WTC11 (cell line): ENCODE measurements at regions not wholly inside any gene's neighbourhood (a gene's known extent, or its start where the extent isn't known, plus 50 kb on each side); places are given as distances from the start of the nearest gene placed in this dataset.

ENCODE experiments used
- ATAC-seq: fragments of 200-7000 bp; cut with Tn5 transposase; 2 replicates; pipeline ENCODE4 v1.10.0; 2021; ENCODE audit warnings: mild to moderate bottlenecking, moderate library complexity
- CTCF ChIA-PET: fragments of 300-600 bp; sonication (Branson Sonifier 250); formaldehyde crosslinking; loops from one replicate; lab custom pipeline; 2021; ENCODE audit warnings: antibody characterized with exemption; lab: Charles Lee
- POLR2A ChIA-PET: fragments of 350-600 bp; sonication (Branson Sonifier 250); formaldehyde crosslinking; loops from one replicate; lab custom pipeline; 2021; ENCODE audit warnings: antibody characterized with exemption; lab: Charles Lee
- DNase-seq: peaks from one replicate; pipeline ENCODE4 v3.0.0; 2021; ENCODE audit warnings: low spot score
- H3K27ac Mint-ChIP-seq: 2 replicates; pipeline ENCODE4 v1.8.0; 2021; ENCODE audit warnings: mixed read lengths
- H3K27me3 Mint-ChIP-seq: 2 replicates; pipeline ENCODE4 v1.8.0; 2021; ENCODE audit warnings: low read depth, mild to moderate bottlenecking, moderate library complexity, mixed read lengths
- H3K36me3 Mint-ChIP-seq: 2 replicates; pipeline ENCODE4 v1.8.0; 2021; ENCODE audit warnings: mixed read lengths
- H3K4me1 Mint-ChIP-seq: 2 replicates; pipeline ENCODE4 v1.8.0; 2022; ENCODE audit warnings: mixed read lengths
- H3K4me3 Mint-ChIP-seq: 2 replicates; pipeline ENCODE4 v1.8.0; 2021; ENCODE audit warnings: mild to moderate bottlenecking, moderate library complexity, mixed read lengths
- H3K9me3 Mint-ChIP-seq: 2 replicates; pipeline ENCODE4 v1.8.0; 2021; ENCODE audit warnings: mixed read lengths
- ATF1 ChIP-seq: sonication (generic); formaldehyde crosslinking; IDR thresholded peaks from 2 replicates; pipeline ENCODE4 v1.8.1; 2023; ENCODE audit warnings: mild to moderate bottlenecking, moderate library complexity, missing genetic modification reagents
- EMX1 ChIP-seq: fragments of 250-450 bp; sonication (Bioruptor Pico); IDR thresholded peaks from 2 replicates; pipeline ENCODE4 v1.8.0; 2021; ENCODE audit warnings: mild to moderate bottlenecking
- ESRRA ChIP-seq: sonication (generic); formaldehyde crosslinking; IDR thresholded peaks from 2 replicates; pipeline ENCODE4 v1.8.1; 2022; ENCODE audit warnings: mild to moderate bottlenecking, missing genetic modification reagents, borderline replicate concordance
- GABPB1 ChIP-seq: sonication (generic); formaldehyde crosslinking; IDR thresholded peaks from 2 replicates; pipeline ENCODE4 v1.8.1; 2023; ENCODE audit warnings: mild to moderate bottlenecking, missing genetic modification reagents
- GRHL2 ChIP-seq: fragments of 250-450 bp; sonication (Bioruptor Pico); IDR thresholded peaks from 2 replicates; pipeline ENCODE4 v1.8.0; 2022; ENCODE audit warnings: mild to moderate bottlenecking, moderate library complexity; ENCODE audit not compliant: insufficient replicate concordance, severe bottlenecking
- SMAD3 ChIP-seq: sonication (generic); formaldehyde crosslinking; IDR thresholded peaks from 2 replicates; pipeline ENCODE4 v1.8.0; 2022; ENCODE audit warnings: missing genetic modification reagents, mild to moderate bottlenecking, borderline replicate concordance
- SOX15 ChIP-seq: fragments of 250-450 bp; sonication (Bioruptor Pico); IDR thresholded peaks from 2 replicates; pipeline ENCODE4 v1.9.0; 2021; ENCODE audit warnings: mild to moderate bottlenecking
- SP1 ChIP-seq: sonication (generic); formaldehyde crosslinking; conservative IDR thresholded peaks from 2 replicates; pipeline ENCODE4 v1.8.1; 2022; ENCODE audit warnings: missing genetic modification reagents
- TCF7 ChIP-seq: sonication (generic); formaldehyde crosslinking; IDR thresholded peaks from 2 replicates; pipeline ENCODE4 v1.8.0; 2022; ENCODE audit warnings: mild to moderate bottlenecking, low read depth, missing genetic modification reagents, moderate library complexity
- ZNF121 ChIP-seq: sonication (generic); formaldehyde crosslinking; IDR thresholded peaks from 2 replicates; pipeline ENCODE4 v1.8.0; 2023; ENCODE audit warnings: missing genetic modification reagents
- ZNF138 ChIP-seq: sonication (generic); formaldehyde crosslinking; conservative IDR thresholded peaks from 2 replicates; pipeline ENCODE4 v1.8.1; 2022; ENCODE audit warnings: mild to moderate bottlenecking, moderate library complexity, missing genetic modification reagents
- ZNF232 ChIP-seq: sonication (generic); formaldehyde crosslinking; IDR thresholded peaks from 2 replicates; pipeline ENCODE4 v1.8.0; 2022; ENCODE audit warnings: mild to moderate bottlenecking, missing genetic modification reagents
- ZNF263 ChIP-seq: sonication (generic); formaldehyde crosslinking; IDR thresholded peaks from 2 replicates; pipeline ENCODE4 v1.8.1; 2022; ENCODE audit warnings: low read depth, mild to moderate bottlenecking, moderate library complexity, missing genetic modification reagents
- TF ChIP-seq, protein P1 (sequence below): fragments of 200-600 bp; IDR thresholded peaks from 2 replicates; pipeline ENCODE4 v1.8.0; 2022; ENCODE audit warnings: antibody characterized with exemption
- TF ChIP-seq, protein P2 (sequence below): sonication (generic); formaldehyde crosslinking; IDR thresholded peaks from 2 replicates; pipeline ENCODE4 v1.8.1; 2022; ENCODE audit warnings: mild to moderate bottlenecking, moderate library complexity, missing genetic modification reagents
- TF ChIP-seq, protein P3 (sequence below): fragments of 250-450 bp; sonication (Bioruptor Pico); IDR thresholded peaks from 2 replicates; pipeline ENCODE4 v1.9.0; 2021; ENCODE audit warnings: mild to moderate bottlenecking, borderline replicate concordance
- TF ChIP-seq, protein P4 (sequence below): fragments of 250-450 bp; sonication (Bioruptor Pico); IDR thresholded peaks from 2 replicates; pipeline ENCODE4 v1.9.0; 2021; ENCODE audit warnings: mild to moderate bottlenecking
- TF ChIP-seq, protein P5 (sequence below): sonication (generic); formaldehyde crosslinking; conservative IDR thresholded peaks from 2 replicates; pipeline ENCODE4 v1.8.1; 2023; ENCODE audit warnings: mild to moderate bottlenecking, low read depth, missing genetic modification reagents, moderate library complexity
- TF ChIP-seq, protein P6 (sequence below): sonication (generic); formaldehyde crosslinking; IDR thresholded peaks from 2 replicates; pipeline ENCODE4 v1.8.1; 2023; ENCODE audit warnings: mild to moderate bottlenecking, missing genetic modification reagents
- TF ChIP-seq, protein P7 (sequence below): sonication (generic); formaldehyde crosslinking; IDR thresholded peaks from 2 replicates; pipeline ENCODE4 v1.8.1; 2022; ENCODE audit warnings: low read depth, mild to moderate bottlenecking, moderate library complexity, missing genetic modification reagents, borderline replicate concordance

DNA sequence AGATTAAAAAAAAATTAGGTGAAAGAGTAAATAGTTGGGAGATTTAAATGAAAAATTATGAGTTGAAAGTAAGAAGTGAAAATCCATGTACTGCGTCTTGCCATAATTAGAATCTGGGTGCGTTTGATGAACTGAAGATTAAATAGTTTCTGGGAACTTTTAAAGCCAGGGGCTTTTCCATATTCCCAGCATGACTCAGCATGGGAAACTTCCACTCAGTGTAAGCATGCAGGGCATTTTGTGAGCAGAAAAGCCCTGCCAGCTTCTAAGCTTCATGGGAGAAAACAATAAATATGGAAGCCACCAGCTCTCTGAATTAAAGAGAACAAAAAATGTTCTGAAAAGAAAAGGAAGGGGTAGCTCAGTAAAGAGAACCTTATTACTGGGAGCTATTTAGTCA, 62.0 kb upstream of the EDNRB start:
- no peaks in the 10 kb centered on the region for H3K27me3 Mint-ChIP-seq
- peaks cover 21% of the 10 kb centered on the region for H3K9me3 Mint-ChIP-seq
- H3K36me3 Mint-ChIP-seq: peaks cover 13% of the 10 kb centered on the region
- H3K4me3 Mint-ChIP-seq: no peak overlapping the region
- POLR2A ChIA-PET: no interaction called here
- no peak for TF ChIP-seq ZNF138 (CRISPR knock-in tag)
- TF ChIP-seq, protein P1, sequence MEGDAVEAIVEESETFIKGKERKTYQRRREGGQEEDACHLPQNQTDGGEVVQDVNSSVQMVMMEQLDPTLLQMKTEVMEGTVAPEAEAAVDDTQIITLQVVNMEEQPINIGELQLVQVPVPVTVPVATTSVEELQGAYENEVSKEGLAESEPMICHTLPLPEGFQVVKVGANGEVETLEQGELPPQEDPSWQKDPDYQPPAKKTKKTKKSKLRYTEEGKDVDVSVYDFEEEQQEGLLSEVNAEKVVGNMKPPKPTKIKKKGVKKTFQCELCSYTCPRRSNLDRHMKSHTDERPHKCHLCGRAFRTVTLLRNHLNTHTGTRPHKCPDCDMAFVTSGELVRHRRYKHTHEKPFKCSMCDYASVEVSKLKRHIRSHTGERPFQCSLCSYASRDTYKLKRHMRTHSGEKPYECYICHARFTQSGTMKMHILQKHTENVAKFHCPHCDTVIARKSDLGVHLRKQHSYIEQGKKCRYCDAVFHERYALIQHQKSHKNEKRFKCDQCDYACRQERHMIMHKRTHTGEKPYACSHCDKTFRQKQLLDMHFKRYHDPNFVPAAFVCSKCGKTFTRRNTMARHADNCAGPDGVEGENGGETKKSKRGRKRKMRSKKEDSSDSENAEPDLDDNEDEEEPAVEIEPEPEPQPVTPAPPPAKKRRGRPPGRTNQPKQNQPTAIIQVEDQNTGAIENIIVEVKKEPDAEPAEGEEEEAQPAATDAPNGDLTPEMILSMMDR: no peak
- no peak for TF ChIP-seq EMX1 (CRISPR knock-in tag)
- TF ChIP-seq ATF1 (CRISPR knock-in tag): no peak
- TF ChIP-seq ZNF263 (CRISPR knock-in tag): no peak
- TF ChIP-seq, protein P2, sequence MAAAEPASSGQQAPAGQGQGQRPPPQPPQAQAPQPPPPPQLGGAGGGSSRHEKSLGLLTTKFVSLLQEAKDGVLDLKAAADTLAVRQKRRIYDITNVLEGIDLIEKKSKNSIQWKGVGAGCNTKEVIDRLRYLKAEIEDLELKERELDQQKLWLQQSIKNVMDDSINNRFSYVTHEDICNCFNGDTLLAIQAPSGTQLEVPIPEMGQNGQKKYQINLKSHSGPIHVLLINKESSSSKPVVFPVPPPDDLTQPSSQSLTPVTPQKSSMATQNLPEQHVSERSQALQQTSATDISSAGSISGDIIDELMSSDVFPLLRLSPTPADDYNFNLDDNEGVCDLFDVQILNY (CRISPR knock-in tag): no peak
- TF ChIP-seq, protein P3, sequence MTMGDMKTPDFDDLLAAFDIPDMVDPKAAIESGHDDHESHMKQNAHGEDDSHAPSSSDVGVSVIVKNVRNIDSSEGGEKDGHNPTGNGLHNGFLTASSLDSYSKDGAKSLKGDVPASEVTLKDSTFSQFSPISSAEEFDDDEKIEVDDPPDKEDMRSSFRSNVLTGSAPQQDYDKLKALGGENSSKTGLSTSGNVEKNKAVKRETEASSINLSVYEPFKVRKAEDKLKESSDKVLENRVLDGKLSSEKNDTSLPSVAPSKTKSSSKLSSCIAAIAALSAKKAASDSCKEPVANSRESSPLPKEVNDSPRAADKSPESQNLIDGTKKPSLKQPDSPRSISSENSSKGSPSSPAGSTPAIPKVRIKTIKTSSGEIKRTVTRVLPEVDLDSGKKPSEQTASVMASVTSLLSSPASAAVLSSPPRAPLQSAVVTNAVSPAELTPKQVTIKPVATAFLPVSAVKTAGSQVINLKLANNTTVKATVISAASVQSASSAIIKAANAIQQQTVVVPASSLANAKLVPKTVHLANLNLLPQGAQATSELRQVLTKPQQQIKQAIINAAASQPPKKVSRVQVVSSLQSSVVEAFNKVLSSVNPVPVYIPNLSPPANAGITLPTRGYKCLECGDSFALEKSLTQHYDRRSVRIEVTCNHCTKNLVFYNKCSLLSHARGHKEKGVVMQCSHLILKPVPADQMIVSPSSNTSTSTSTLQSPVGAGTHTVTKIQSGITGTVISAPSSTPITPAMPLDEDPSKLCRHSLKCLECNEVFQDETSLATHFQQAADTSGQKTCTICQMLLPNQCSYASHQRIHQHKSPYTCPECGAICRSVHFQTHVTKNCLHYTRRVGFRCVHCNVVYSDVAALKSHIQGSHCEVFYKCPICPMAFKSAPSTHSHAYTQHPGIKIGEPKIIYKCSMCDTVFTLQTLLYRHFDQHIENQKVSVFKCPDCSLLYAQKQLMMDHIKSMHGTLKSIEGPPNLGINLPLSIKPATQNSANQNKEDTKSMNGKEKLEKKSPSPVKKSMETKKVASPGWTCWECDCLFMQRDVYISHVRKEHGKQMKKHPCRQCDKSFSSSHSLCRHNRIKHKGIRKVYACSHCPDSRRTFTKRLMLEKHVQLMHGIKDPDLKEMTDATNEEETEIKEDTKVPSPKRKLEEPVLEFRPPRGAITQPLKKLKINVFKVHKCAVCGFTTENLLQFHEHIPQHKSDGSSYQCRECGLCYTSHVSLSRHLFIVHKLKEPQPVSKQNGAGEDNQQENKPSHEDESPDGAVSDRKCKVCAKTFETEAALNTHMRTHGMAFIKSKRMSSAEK (CRISPR knock-in tag): no peak
- TF ChIP-seq ESRRA (CRISPR knock-in tag): no peak
- no peak for TF ChIP-seq SOX15
- TF ChIP-seq, all 79 proteins: peak for 0
- Mint-ChIP-seq H3K4me1 (peaks cover 14% of the 10 kb centered on the region), H3K27ac (peak overlapping the region; percentile 43)
- CTCF ChIA-PET: no interaction called here
- DNase-seq: no peak
- no peak for ATAC-seq

DNA sequence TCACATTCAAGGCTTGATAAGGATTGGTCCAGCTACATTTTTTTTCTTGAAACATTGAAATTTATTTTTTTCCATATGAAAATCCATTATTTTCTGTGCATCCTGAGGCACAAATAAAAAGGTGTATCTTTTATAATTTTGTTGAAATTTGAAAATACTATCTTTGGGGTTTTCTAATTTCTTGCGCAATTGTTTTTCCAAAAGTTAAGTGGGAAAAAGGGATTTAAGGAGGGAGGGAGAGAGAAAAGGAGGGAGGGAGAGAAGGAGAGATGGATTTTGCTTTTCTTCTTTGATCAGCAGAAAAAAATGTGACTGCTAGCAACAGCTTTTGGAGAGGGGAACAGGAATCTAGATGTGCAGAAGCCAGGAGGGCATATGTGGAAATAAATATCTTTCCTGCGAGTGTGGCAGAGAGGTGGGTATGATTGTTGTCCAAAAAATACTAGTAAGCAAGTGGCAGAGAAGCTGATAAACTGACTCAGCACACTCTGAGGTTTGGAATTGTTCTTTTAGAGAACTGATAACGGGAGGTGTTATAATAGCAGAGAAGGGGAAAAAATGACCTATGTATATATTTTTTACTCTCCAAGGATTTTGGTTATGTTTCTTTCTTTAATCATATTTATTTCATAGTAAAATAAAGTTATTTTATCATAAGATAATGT, 61.2 kb upstream of the EDNRB start:
- no peak overlapping the region for H3K4me3 Mint-ChIP-seq
- H3K27ac Mint-ChIP-seq: peak overlapping the region; percentile 42; the same call in 1 of the 2 replicates
- no peak for DNase-seq
- POLR2A ChIA-PET: no interaction called here
- CTCF ChIA-PET: no interaction called here
- ATAC-seq: no peak
- H3K36me3 Mint-ChIP-seq: peaks cover 19% of the 10 kb centered on the region
- peaks cover 24% of the 10 kb centered on the region for H3K9me3 Mint-ChIP-seq
- peaks cover 14% of the 10 kb centered on the region for H3K4me1 Mint-ChIP-seq
- peaks cover 3% of the 10 kb centered on the region; the same call in 1 of the 2 replicates for H3K27me3 Mint-ChIP-seq
- TF ChIP-seq SP1 (CRISPR knock-in tag) (no peak), ZNF121 (no peak), ZNF232 (CRISPR knock-in tag) (no peak), GABPB1 (CRISPR knock-in tag) (no peak), SMAD3 (CRISPR knock-in tag) (no peak), ATF1 (CRISPR knock-in tag) (no peak), TCF7 (no peak), GRHL2 (CRISPR knock-in tag) (no peak)
- TF ChIP-seq, protein P4, sequence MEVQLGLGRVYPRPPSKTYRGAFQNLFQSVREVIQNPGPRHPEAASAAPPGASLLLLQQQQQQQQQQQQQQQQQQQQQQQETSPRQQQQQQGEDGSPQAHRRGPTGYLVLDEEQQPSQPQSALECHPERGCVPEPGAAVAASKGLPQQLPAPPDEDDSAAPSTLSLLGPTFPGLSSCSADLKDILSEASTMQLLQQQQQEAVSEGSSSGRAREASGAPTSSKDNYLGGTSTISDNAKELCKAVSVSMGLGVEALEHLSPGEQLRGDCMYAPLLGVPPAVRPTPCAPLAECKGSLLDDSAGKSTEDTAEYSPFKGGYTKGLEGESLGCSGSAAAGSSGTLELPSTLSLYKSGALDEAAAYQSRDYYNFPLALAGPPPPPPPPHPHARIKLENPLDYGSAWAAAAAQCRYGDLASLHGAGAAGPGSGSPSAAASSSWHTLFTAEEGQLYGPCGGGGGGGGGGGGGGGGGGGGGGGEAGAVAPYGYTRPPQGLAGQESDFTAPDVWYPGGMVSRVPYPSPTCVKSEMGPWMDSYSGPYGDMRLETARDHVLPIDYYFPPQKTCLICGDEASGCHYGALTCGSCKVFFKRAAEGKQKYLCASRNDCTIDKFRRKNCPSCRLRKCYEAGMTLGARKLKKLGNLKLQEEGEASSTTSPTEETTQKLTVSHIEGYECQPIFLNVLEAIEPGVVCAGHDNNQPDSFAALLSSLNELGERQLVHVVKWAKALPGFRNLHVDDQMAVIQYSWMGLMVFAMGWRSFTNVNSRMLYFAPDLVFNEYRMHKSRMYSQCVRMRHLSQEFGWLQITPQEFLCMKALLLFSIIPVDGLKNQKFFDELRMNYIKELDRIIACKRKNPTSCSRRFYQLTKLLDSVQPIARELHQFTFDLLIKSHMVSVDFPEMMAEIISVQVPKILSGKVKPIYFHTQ: no peak
- TF ChIP-seq, protein P5, sequence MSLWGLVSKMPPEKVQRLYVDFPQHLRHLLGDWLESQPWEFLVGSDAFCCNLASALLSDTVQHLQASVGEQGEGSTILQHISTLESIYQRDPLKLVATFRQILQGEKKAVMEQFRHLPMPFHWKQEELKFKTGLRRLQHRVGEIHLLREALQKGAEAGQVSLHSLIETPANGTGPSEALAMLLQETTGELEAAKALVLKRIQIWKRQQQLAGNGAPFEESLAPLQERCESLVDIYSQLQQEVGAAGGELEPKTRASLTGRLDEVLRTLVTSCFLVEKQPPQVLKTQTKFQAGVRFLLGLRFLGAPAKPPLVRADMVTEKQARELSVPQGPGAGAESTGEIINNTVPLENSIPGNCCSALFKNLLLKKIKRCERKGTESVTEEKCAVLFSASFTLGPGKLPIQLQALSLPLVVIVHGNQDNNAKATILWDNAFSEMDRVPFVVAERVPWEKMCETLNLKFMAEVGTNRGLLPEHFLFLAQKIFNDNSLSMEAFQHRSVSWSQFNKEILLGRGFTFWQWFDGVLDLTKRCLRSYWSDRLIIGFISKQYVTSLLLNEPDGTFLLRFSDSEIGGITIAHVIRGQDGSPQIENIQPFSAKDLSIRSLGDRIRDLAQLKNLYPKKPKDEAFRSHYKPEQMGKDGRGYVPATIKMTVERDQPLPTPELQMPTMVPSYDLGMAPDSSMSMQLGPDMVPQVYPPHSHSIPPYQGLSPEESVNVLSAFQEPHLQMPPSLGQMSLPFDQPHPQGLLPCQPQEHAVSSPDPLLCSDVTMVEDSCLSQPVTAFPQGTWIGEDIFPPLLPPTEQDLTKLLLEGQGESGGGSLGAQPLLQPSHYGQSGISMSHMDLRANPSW: no peak
- TF ChIP-seq, protein P6, sequence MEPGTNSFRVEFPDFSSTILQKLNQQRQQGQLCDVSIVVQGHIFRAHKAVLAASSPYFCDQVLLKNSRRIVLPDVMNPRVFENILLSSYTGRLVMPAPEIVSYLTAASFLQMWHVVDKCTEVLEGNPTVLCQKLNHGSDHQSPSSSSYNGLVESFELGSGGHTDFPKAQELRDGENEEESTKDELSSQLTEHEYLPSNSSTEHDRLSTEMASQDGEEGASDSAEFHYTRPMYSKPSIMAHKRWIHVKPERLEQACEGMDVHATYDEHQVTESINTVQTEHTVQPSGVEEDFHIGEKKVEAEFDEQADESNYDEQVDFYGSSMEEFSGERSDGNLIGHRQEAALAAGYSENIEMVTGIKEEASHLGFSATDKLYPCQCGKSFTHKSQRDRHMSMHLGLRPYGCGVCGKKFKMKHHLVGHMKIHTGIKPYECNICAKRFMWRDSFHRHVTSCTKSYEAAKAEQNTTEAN (CRISPR knock-in tag): no peak
- TF ChIP-seq, protein P7, sequence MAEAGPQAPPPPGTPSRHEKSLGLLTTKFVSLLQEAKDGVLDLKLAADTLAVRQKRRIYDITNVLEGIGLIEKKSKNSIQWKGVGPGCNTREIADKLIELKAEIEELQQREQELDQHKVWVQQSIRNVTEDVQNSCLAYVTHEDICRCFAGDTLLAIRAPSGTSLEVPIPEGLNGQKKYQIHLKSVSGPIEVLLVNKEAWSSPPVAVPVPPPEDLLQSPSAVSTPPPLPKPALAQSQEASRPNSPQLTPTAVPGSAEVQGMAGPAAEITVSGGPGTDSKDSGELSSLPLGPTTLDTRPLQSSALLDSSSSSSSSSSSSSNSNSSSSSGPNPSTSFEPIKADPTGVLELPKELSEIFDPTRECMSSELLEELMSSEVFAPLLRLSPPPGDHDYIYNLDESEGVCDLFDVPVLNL (CRISPR knock-in tag): no peak
